GM21576 (cell line): ENCODE measurements at regions not wholly inside any gene's neighbourhood (a gene's known extent, or its start where the extent isn't known, plus 50 kb on each side); places are given as distances from the start of the nearest gene placed in this dataset.
"Not testable (repeated sequence)": the region's sequence is repeated elsewhere in the genome, so short reads cannot be mapped to it uniquely, and the experiment has no call there.

Experiments used
- ATAC-seq: cut with Tn5 transposase; IDR thresholded peaks from one replicate; pipeline ENCODE4 v1.9.1; 2021; ENCODE audit warnings: mild to moderate bottlenecking, moderate library complexity; ENCODE audit not compliant: unreplicated experiment

DNA sequence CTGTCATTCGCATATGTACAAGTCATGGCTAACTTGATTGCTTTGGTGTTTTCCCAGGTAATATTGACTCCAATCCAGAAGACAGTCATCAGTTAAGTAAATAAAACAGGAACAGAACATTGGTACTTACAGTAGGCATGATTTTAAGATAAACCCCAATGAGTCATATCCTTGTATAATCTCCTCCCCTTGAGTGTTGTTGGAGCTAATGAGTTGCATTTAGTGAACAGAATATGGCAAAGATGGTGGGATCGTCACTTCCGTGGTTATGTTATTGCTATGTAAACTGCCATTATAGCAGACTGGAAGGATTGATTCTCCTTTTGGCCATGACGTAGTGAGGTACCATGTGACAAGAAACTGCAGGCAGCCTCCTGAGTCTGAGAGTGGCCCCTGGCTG lies 102.2 kb downstream of the TMX1 start:
- ATAC-seq = no peak

DNA sequence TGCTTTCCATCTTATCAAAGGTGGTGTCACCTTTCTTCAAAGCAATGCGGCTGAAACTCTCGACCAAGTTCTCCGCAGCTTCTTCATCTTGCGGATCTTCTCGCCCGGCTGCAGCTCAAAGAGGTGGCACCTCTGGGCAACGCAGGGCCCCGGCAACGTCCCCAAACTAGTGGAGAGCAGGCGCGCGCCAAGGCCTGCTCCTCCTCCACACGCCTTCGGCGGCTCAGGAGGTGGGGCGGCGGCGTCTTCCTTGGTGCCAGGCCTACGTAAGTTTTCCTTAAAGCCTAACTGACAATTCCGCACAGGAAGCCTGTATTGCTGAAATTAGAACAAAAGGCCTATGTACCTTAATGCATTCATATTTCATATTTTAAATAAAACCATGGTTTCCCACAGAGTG lies 112.0 kb downstream of the TMX1 start:
- ATAC-seq = no peak

DNA sequence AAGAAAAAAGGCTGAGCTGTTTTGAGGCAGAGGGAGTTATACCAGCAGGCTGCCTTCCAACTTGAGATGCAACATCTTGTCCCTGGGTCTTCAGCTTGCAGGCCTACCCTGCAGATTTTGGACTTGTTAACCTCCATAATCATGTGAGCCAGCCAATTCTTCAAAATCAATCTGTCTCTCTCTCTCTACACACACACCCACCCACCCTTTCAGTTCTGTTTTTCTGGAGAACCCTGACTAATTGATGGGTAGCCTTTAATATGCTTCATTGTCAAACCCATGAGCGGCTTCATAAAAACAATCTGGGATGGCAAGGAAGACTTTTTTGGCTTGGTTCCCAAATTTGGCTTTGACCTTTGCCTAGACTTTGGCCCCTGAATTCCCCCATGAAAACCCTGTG lies 113.9 kb downstream of the TMX1 start:
- no peak for ATAC-seq

DNA sequence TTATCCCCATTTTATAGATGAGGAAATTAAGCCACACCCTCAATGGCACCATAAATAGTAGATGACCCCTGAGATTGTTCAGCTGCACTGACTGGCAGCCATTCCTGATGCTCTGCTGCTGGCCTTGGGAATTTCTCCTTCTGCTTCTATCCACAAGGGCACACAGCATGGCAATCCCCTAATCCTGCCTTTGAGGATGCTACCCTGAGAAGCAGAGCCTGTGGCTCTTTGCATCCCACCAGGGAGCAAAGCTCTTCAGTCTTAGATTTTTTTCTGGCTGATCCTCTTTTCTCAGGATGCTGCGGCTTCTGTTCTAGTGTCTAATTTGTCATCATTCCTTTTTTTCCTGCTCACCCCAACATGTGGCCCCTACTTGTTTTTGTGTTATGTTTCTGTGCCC lies 114.8 kb downstream of the TMX1 start:
- ATAC-seq = no peak

DNA sequence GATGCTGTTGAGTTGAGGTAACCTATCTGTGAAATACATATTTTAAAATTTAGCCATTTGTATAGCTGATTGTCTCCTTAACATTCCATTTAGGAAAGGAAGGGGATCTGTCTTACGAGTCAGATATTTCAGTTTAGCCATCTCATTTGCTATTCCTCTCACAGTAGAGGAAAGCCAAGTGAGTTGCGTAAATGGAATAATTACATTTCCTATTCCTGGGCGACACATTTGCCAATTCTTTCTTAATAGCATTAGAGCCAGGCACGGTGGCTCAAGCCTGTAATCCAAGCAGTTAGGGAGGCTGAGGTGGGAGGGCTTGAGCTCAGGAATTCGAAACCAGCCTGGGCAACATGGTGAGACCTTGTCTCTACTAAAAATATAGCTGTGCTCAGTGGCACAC lies 116.3 kb downstream of the TMX1 start:
- ATAC-seq = no peak

DNA sequence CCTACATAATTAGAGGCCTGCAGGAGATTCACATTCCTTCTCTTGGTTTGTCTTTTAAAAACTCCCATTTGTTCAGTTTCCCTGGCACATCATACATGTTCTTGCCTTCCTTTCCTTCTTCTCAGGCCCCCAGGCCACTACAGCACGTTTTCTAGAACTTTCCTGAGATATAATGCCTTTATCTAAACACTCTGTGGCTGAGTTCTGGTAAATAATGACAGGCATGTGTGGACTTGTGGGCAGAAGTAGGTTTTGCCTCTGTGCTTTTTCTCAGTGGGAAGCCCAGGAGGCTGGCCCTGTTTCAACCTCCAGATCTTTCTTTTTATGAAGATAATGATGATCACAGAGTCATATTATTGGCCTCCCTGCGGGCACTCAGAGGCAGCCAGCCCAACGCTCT lies 117.2 kb downstream of the TMX1 start:
- no peak for ATAC-seq

DNA sequence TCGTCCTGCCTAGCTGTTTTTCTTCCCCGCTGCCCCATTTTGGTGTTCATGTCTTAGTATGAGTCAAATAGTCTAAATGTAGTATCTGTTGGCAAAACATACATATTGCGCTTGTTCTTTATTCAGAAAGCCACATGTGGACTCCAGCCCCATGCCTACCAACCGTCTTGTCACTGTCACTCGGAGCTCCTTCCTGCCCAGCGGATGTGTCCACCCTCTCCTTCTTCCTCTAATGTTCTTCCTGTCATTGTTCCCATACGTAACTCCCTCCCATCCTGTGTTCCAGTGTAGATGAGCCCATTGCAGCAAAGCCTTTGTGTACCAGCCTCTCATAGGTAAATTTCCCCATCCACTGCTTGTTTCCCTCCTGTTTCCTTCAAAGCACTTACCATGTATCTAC lies 120.5 kb downstream of the TMX1 start:
- ATAC-seq = no peak

DNA sequence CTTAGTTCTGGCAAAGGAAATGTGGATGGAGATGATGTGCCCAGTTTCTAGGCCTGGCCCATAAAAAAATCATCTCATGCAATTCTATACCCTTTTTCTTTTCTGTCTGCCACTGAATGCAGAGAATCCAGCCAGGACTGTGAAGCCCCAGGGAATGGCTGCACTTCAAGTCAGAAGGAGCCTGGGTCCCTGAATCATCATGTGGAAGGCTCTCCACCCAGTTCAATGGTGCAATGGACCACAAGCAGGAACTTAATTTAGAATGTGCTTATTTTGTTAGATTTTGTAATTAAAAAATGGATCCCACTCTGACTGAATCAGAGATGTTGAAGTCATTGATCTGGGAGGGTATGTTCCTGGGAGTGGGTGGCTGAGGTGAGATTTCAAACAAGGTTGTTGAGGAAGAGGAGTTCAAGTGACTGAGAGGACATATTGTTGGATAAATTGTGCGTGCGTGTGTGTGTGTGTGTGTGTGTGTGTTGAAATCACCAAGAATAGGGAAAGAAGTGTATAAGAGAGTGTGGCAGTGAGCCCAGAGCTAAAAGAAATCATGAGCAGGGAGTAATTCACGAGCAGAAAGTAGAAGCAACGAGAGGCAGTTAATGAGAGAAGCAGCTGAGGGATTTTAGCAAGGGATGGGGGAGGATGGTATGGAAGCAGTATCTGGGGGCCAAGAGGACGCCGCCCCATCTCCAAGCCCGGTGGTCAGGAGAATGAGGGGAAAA lies 125.4 kb downstream of the TMX1 start:
- ATAC-seq = no peak

DNA sequence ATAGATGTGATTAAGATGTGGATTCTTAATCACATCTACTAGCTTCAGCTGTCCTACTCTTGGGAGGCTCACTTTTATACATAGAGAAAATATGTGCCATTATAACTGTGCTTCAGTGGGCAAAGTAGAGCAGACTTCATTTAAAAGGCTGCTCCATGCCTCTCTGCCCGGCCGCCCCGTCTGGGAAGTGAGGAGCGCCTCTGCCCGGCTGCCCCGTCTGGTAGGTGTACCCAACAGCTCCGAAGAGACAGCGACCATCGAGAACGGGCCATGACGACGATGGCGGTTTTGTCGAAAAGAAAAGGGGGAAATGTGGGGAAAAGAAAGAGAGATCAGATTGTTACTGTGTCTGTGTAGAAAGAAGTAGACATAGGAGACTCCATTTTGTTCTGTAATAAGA lies 126.4 kb downstream of the TMX1 start:
- not testable (repeated sequence) for ATAC-seq

DNA sequence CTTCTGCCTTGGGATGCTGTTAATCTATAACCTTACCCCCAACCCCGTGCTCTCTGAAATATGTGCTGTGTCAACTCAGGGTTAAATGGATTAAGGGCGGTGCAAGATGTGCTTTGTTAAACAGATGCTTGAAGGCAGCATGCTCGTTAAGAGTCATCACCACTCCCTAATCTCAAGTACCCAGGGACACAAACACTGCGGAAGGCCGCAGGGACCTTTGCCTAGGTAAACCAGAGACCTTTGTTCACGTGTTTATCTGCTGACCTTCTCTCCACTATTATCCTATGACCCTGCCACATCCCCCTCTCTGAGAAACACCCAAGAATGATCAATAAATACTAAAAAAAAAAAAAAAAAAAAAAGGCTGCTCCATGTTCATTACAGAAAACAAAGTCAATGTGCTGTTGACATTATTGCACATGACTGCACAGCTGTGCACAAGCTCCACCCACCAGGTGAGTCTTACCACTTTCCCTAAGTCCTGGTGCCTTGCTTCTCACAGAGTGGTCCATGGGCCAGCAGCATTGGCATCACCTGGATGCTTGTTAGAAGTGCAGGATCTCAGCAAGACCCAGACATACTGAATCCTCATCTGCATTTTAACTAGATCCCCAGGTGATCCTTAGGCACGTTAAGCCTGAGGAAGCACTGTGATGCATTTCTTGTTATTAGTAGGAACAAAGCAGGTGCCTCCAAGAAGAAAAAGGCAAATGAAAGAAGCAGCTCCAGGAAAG lies 127.0 kb downstream of the TMX1 start:
- ATAC-seq = not testable (repeated sequence)

DNA sequence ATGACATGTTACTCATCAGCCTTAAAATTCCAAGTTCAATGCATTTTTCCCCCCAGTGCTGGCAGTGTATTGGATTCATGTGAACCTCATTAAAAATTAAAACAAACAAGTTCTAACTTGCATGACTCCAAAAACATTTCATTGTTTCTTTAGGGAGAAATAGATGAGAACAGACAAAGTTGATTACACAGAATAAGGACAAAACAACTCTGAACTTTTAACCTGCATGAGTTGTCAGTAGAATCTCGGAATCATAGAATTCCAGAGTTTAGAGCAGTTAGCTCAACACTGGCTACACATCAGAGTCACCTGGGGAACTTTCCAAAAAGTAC lies 127.5 kb downstream of the TMX1 start:
- no peak for ATAC-seq

DNA sequence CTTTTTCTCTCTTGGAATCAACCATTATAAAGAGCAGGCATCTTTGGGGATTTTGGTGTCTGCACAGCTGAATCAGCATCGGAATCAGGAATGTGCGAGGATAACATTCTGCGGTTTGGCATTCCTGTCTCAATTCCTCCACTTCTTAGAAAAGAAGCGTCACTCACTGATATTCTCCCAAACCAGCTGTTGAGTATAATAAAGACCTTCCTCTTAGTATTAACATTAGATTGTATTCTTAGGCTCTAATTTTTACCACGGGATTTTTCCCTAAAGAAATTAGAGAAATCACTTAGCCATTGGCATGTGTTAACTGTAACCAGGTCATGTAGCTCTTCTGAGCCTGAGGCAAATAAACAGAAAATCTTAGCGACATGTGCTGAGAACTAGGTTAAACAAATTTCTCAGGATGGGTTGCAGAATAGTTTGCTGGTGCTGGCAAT lies 128.7 kb downstream of the TMX1 start:
- no peak for ATAC-seq

DNA sequence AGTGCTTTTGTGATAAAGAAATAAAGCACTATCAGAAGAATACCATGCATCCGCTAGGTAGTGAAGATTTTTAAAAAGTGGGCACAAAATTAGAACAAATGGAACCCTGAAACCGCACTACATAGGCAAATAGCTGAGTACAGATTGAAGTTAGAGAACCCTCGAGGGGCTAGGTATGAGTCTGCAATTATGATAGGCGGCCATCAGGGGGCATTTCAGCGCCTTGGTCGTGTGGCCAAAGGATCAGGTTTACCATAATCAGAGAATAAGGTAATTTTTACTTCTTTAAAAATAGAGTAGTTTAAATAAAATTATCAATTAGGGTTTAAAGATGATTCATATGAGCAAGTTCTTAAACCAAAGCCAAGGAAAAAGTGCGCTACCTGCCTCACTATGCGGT lies 129.8 kb downstream of the TMX1 start:
- no peak for ATAC-seq

DNA sequence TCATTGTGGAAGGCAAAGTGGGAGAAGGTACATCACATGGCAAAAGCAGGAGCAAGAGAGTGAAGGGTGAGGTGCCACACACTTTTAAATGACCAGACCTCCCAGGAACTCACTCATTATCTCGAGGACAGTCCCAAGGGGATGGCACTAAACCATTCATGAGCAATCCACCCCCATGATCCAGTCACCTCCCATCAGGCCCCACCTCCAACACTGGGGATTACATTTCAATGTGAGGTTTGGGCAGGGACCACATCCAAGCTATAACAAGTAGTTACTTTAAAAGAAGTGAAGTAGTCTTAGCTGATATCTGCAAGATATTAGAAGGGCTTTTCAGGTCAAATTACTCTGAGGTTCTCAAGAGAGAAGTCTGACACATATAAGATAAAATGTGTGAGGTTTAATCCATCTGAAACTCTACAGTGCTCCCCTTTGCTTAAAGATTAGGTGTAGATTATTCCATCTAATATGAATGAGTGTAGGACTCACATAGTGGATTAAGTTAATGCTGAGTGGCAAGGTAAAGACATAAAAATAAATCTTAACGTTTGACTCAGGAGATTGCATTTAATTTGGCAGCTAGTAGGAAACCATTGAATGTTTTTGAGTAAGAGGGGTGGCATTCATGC lies 130.8 kb downstream of the TMX1 start:
- no peak for ATAC-seq

DNA sequence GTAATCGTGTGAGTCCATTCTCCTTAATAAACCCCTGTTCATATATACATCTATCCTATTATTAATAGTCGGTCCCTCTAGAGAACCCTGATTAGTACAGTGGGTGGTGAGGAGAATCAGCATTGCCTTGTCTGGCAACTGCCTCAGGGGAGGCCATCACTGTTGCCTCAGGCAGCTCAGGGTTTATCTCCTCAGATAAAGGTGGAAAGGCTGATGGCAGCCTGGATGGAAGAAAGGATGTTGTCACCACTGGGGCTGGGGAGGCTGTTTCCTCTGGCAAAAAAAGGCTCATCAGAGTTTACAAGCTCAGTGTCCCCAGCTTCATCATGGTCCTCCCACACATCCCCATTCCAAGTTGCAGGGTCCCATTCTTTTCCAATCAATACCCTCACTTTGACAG lies 137.1 kb downstream of the TMX1 start:
- ATAC-seq = not testable (repeated sequence)

DNA sequence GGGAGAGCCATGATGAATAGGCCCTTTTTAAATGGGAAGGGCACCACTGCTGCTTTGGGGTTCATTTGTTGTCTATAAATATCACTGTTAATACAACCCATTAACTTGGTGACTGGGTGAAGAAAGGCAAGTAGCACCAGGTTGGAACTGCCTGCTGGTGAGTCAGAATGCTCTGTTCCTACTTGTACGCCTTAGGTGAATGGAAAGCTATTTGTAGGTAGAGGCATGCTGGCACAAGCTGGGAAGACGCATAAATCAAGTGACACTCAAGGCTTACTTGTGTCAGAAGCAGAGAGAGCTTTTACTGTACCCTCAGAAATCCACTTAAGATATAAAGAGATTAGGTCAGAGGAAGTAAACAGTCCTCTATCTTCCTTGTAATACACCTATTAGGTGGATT lies 142.5 kb downstream of the TMX1 start:
- no peak for ATAC-seq

DNA sequence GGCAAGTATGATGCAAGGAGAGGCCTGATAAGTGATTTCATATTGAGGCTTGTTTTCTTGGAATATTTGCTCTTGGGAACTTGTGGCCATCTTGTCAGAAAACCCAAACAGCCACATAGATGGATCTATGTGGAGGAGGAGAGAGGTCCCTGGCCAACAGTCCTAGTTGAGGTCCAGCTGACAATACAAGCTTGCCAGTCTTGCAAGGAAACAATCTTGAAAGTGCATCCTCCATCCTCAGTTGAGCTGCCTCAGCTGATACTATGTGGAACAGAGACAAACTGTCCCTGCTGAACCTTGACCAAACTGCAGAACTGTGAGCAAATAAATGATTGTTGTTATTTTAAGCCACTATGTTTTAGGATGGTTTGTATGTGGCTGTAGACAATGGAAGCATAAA lies 146.4 kb downstream of the TMX1 start:
- ATAC-seq = no peak

DNA sequence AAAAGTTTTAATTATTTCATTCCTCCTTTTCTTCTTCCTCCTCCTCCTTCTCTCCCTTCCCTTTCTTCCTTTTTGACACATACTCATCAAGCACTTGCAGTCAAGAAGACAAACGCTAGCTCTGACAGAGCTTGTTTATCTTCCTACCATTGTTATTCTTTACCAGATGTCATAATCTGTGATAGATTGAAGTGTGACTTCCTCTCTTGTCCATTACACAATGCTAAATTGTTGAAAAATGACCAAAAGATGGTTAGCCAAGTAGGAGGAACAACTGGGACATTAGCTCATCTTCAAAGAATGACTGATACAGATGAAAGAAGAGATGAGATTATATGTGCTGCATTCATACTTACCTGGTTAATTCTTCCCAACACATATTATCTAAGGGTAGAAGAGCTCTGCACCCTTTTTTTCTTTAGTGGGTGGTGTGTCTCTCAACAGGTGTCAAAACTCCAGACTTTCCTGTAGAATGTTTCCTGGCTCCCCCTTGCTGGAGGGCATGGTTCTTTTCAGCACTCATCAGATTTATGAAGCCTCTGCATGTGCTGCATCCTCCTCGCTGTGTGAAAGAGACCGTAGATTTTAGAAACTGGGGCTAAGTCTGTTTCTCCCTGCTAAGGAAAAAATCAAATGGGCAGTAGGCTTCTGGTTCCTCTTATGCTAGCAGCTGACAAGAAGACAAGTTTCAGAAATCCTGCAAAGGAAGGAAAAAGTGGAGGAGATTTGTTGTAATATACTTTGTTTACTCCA lies 147.1 kb downstream of the TMX1 start:
- no peak for ATAC-seq

DNA sequence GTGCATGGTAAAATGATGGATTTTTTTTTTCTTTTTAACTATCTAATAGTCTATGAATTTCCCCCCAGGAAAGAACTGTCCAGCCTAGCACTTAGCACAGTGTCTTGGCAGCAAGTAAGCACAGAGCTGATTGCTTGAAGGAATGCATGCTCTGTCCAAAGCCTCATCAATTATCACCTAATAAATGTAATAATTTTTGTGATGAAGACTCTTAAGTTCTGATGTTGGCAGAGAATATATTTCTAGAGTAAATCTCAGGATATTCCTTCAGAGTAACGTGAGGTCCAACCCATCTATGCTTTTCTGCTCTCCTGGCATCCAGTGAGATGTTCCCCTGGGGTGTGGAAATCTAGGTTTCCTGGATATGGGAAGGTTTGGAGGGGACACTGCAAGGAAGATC lies 152.4 kb downstream of the TMX1 start:
- ATAC-seq = no peak

DNA sequence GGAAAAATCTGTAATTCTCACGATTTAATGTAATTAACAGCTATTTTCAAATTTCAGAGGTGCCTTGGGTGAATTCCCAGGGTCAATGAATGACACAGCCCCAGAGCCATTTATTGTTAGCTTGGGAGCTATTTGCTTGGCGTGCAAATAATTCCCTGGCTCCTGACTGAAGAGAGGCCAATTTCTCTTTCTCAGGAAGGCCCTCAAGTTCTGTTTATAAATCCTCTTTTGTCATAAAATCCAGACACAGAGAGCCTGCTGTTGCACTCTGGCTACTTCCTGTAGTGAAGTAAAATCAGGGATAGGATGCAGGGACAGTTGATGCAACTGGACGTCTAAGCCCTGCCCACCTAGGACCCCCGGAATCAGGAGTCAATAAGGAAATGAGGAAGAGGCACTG lies 154.3 kb downstream of the TMX1 start:
- ATAC-seq = no peak

DNA sequence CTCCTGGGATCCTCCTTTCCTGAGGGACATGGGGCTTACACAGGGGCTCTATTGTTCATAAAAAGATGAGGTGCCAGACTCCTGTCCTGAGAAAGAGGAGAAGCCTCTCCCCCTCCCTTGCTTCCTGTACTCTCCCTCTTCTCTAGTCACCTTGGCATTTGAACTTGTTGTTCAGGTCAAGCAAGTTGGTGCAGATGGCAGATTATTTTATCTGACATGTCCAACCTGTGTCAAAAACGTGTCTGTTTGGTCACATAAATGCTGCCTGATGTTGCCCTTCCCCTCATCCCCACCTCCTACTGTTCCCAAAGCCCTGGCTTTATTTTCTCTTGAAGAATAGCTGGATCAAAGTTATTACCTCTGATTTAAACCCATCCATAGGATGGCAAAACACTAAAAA lies 154.8 kb downstream of the TMX1 start:
- no peak for ATAC-seq
